Activated T-cell treated with anti-CD3 and anti-CD28 coated beads, Interleukin-2, amount 50 U/mL, for 24 hours (primary cell): ENCODE measurements at regions not wholly inside any gene's neighbourhood (a gene's known extent, or its start where the extent isn't known, plus 50 kb on each side); places are given as distances from the start of the nearest gene placed in this dataset.

Experiments used
- DNase-seq: peaks from one replicate; pipeline ENCODE4 v3.0.0-alpha.2; 2020
- H3K27ac Mint-ChIP-seq: 2 replicates; pipeline ENCODE4 v1.8.0; 2020; ENCODE audit warnings: mild to moderate bottlenecking, mixed read lengths
- H3K27me3 Mint-ChIP-seq: 2 replicates; pipeline ENCODE4 v1.8.0; 2020; ENCODE audit warnings: mixed read lengths
- H3K36me3 Mint-ChIP-seq: 2 replicates; pipeline ENCODE4 v1.8.0; 2020; ENCODE audit warnings: low read depth, mixed read lengths
- H3K4me1 Mint-ChIP-seq: 2 replicates; pipeline ENCODE4 v1.8.0; 2020; ENCODE audit warnings: low read depth, mixed read lengths
- H3K4me3 Mint-ChIP-seq: 2 replicates; pipeline ENCODE4 v1.8.0; 2020; ENCODE audit warnings: mild to moderate bottlenecking, moderate library complexity, mixed read lengths
- H3K9me3 Mint-ChIP-seq: 2 replicates; pipeline ENCODE4 v1.8.0; 2020; ENCODE audit warnings: mixed read lengths

GRCh38 chr6:149261364-149262040, 56.0 kb upstream of the TAB2 start:
- Mint-ChIP-seq H3K4me1 (peaks cover 50% of the 10 kb centered on the region), H3K4me3 (no peak overlapping the region), H3K9me3 (no peaks in the 10 kb centered on the region), H3K27me3 (no peaks in the 10 kb centered on the region), H3K27ac (peak overlapping the region; percentile 41), H3K36me3 (no peaks in the 10 kb centered on the region)
- no peak for DNase-seq

- no peak overlapping the region for H3K27ac Mint-ChIP-seq
- DNase-seq = no peak
- H3K4me3 Mint-ChIP-seq = no peak overlapping the region
- H3K36me3 Mint-ChIP-seq = no peaks in the 10 kb centered on the region
- H3K4me1 Mint-ChIP-seq = peaks cover 55% of the 10 kb centered on the region
- H3K9me3 Mint-ChIP-seq = no peaks in the 10 kb centered on the region
- no peaks in the 10 kb centered on the region for H3K27me3 Mint-ChIP-seq
Observed at GRCh38 chr6:149263321-149263720, 54.2 kb upstream of the TAB2 start.

DNA sequence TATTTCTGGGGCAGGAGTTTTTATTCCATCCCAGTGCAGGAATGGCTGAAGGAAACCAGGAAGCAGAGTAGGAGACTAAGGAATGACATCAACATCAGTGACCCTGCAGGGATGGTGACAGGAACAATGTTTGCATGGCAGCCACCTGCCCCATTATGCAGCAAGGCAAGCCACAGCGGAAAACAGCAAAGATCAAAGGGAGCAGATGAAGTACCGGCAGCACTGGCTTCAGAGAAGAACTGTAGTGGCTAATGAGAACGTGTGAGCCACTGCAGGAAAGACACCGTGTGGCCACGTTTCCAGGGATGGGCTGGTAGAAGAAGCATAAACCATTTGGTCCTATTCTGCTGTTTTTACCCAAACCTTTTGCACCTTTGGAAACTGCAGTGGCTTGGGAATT, 52.9 kb upstream of the TAB2 start:
- H3K36me3 Mint-ChIP-seq = no peaks in the 10 kb centered on the region
- no peaks in the 10 kb centered on the region for H3K27me3 Mint-ChIP-seq
- no peak for DNase-seq
- no peak overlapping the region for H3K4me3 Mint-ChIP-seq
- peaks cover 52% of the 10 kb centered on the region for H3K4me1 Mint-ChIP-seq
- H3K9me3 Mint-ChIP-seq = no peaks in the 10 kb centered on the region
- H3K27ac Mint-ChIP-seq = no peak overlapping the region

GRCh38 chr6:149265945-149266344, 51.6 kb upstream of the TAB2 start:
- no peak for DNase-seq
- no peak overlapping the region for H3K27ac Mint-ChIP-seq
- no peaks in the 10 kb centered on the region for H3K9me3 Mint-ChIP-seq
- no peaks in the 10 kb centered on the region for H3K27me3 Mint-ChIP-seq
- H3K36me3 Mint-ChIP-seq = no peaks in the 10 kb centered on the region
- H3K4me1 Mint-ChIP-seq = peaks cover 49% of the 10 kb centered on the region
- H3K4me3 Mint-ChIP-seq = no peak overlapping the region

- Mint-ChIP-seq H3K27ac (no peak overlapping the region), H3K4me3 (no peak overlapping the region), H3K9me3 (no peaks in the 10 kb centered on the region), H3K27me3 (no peaks in the 10 kb centered on the region), H3K36me3 (no peaks in the 10 kb centered on the region), H3K4me1 (peaks cover 49% of the 10 kb centered on the region)
- no peak for DNase-seq
Observed at GRCh38 chr6:149266659-149267058, 50.9 kb upstream of the TAB2 start.

- Mint-ChIP-seq H3K27me3 (no peaks in the 10 kb centered on the region), H3K4me3 (no peak overlapping the region), H3K36me3 (no peaks in the 10 kb centered on the region), H3K9me3 (no peaks in the 10 kb centered on the region), H3K27ac (no peak overlapping the region), H3K4me1 (peaks cover 49% of the 10 kb centered on the region)
- no peak for DNase-seq
Observed at GRCh38 chr6:149267072-149267471, 50.4 kb upstream of the TAB2 start.

GRCh38 chr6:149267513-149268043, 49.9 kb upstream of the TAB2 start:
- Mint-ChIP-seq H3K27me3 (no peaks in the 10 kb centered on the region), H3K27ac (no peak overlapping the region), H3K4me3 (no peak overlapping the region), H3K36me3 (no peaks in the 10 kb centered on the region), H3K9me3 (no peaks in the 10 kb centered on the region), H3K4me1 (peaks cover 54% of the 10 kb centered on the region)
- no peak for DNase-seq
